ENCODE measurements at regions not wholly inside any gene's neighbourhood (a gene's known extent, or its start where the extent isn't known, plus 50 kb on each side); places are given as distances from the start of the nearest gene placed in this dataset.

- H3K4me3 ChIP-seq = no peak overlapping the region
- intact Hi-C loops (cut with DNase I) = no loop called here
- no peaks in the 10 kb centered on the region for H3K36me3 ChIP-seq
- no peaks in the 10 kb centered on the region for H3K9me3 ChIP-seq
- TF ChIP-seq, protein P1, sequence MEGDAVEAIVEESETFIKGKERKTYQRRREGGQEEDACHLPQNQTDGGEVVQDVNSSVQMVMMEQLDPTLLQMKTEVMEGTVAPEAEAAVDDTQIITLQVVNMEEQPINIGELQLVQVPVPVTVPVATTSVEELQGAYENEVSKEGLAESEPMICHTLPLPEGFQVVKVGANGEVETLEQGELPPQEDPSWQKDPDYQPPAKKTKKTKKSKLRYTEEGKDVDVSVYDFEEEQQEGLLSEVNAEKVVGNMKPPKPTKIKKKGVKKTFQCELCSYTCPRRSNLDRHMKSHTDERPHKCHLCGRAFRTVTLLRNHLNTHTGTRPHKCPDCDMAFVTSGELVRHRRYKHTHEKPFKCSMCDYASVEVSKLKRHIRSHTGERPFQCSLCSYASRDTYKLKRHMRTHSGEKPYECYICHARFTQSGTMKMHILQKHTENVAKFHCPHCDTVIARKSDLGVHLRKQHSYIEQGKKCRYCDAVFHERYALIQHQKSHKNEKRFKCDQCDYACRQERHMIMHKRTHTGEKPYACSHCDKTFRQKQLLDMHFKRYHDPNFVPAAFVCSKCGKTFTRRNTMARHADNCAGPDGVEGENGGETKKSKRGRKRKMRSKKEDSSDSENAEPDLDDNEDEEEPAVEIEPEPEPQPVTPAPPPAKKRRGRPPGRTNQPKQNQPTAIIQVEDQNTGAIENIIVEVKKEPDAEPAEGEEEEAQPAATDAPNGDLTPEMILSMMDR (IDR thresholded peaks at IDR 0.05) = no peak
- WGBS, 2 donors = 89 to 91% methylated on average over 5 of the region's 5 CpGs
- no peaks in the 10 kb centered on the region for H3K27me3 ChIP-seq
- DNase-seq = no peak
- H3K27ac ChIP-seq = no peak overlapping the region
- H3K4me1 ChIP-seq = no peaks in the 10 kb centered on the region
- no peak for ATAC-seq
These were observed 64.6 kb downstream of the TMEM17 start for GRCh38 chr2:62441421-62441820.

DNA sequence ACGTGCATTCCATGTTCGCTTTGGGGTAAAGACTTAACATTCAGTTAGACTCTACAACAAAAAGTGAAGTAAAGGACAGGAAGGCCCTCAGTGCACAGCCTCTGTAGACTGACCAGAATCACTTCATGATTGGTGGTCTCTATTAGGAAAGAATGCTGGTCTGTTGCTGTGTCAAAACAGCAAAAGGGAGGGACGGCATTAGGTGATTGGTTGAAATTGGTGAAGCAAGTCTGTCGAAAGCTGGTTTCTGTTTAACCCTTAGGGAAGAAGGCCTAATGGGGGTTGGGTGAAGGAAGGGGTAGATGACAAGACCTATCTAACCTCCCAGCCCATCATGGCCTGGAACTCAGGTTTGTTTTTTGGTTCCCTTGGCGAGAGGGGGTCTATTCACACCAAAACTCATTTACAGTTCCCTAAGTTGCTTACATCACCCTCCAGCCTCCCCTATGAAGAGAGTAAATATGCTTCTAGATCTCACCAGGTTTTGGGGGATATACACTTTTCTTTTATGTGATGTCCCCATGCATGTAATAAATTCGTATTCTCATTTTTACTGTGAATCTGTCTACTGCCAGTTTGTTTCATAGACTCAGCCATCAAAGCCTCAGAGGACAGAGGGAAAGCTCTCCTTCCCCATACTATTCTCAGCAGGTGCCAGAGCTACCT, 65.6 kb downstream of the TMEM17 start:
- H3K36me3 ChIP-seq = no peaks in the 10 kb centered on the region
- TF ChIP-seq, protein P1 (IDR thresholded peaks at IDR 0.05) = no peak
- H3K9me3 ChIP-seq = no peaks in the 10 kb centered on the region
- 89 to 91% methylated on average over 6 of the region's 6 CpGs for WGBS, 2 donors
- no peaks in the 10 kb centered on the region for H3K4me1 ChIP-seq
- no peak overlapping the region for H3K4me3 ChIP-seq
- intact Hi-C loops (cut with DNase I) = no loop called here
- DNase-seq (no peak), ATAC-seq (no peak)
- H3K27ac ChIP-seq = no peak overlapping the region
- H3K27me3 ChIP-seq = no peaks in the 10 kb centered on the region

DNA sequence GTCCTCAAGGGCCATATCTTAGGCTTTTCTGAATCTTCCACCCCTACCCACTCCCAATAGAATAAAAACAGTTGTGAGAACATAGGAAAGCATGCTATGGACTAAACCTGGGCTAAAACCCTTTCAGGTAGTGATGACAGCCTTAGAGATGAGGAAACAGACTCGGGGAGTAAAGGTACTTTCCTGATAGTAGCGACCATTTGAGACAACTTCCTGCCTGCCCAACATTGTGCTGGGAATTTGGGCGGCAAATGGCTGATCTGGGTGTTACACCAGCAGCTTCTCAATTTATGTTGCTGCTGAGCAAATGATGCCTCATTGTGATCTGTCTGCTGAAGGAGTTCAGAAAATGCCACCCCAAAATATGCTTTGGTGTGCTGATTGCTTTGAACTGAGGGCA, 66.6 kb downstream of the TMEM17 start:
- TF ChIP-seq, protein P1 (IDR thresholded peaks at IDR 0.05) = no peak
- 72 to 75% methylated on average over 3 of the region's 3 CpGs for WGBS, 2 donors
- ATAC-seq = no peak
- Histone ChIP-seq H3K36me3 (no peaks in the 10 kb centered on the region), H3K9me3 (no peaks in the 10 kb centered on the region), H3K27ac (no peak overlapping the region), H3K4me3 (no peak overlapping the region), H3K4me1 (no peaks in the 10 kb centered on the region), H3K27me3 (no peaks in the 10 kb centered on the region)
- no peak for DNase-seq
- intact Hi-C loops (cut with DNase I) = no loop called here

- WGBS, 2 donors = 95 to 97% methylated on average over 5 of the region's 5 CpGs
- Histone ChIP-seq H3K4me1 (no peaks in the 10 kb centered on the region), H3K36me3 (no peaks in the 10 kb centered on the region), H3K4me3 (no peak overlapping the region), H3K27me3 (no peaks in the 10 kb centered on the region), H3K9me3 (no peaks in the 10 kb centered on the region), H3K27ac (no peak overlapping the region)
- TF ChIP-seq, protein P1 (IDR thresholded peaks at IDR 0.05) = no peak
- intact Hi-C loops (cut with DNase I) = no loop called here
- DNase-seq (no peak), ATAC-seq (no peak)
These were observed 68.2 kb downstream of the TMEM17 start for GRCh38 chr2:62437785-62438184.

Data from heart right ventricle (tissue), 16 donors.